ENCODE measurements at regions not wholly inside any gene's neighbourhood (a gene's known extent, or its start where the extent isn't known, plus 50 kb on each side); places are given as distances from the start of the nearest gene placed in this dataset.

DNA sequence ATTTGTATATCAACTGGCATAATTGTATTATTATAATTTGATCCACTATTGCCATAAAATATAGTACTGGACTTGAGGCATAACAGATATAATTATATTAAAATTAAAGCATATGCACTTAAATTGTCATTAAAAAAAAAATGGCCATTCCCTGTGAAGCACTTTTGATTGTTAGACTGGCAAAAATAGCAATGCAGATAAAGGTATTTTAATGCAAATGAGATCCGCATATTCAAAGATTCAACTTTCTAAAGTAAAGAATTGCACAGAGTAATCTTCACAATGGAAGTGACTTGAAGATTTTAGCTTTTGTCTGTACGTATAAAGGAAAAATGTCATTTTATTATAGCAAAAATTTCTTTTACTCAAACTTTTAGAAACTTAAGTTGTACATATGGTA is 871.8 kb upstream of the PABPC4L start:
- TF ChIP-seq, protein P1, sequence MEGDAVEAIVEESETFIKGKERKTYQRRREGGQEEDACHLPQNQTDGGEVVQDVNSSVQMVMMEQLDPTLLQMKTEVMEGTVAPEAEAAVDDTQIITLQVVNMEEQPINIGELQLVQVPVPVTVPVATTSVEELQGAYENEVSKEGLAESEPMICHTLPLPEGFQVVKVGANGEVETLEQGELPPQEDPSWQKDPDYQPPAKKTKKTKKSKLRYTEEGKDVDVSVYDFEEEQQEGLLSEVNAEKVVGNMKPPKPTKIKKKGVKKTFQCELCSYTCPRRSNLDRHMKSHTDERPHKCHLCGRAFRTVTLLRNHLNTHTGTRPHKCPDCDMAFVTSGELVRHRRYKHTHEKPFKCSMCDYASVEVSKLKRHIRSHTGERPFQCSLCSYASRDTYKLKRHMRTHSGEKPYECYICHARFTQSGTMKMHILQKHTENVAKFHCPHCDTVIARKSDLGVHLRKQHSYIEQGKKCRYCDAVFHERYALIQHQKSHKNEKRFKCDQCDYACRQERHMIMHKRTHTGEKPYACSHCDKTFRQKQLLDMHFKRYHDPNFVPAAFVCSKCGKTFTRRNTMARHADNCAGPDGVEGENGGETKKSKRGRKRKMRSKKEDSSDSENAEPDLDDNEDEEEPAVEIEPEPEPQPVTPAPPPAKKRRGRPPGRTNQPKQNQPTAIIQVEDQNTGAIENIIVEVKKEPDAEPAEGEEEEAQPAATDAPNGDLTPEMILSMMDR (IDR thresholded peaks at IDR 0.05): no peak
- TF ChIP-seq POLR2A (IDR thresholded peaks at IDR 0.05): no peak
